K562 (cell line): ENCODE measurements at regions not wholly inside any gene's neighbourhood (a gene's known extent, or its start where the extent isn't known, plus 50 kb on each side); places are given as distances from the start of the nearest gene placed in this dataset.

Experiments
- ATAC-seq: fragments of 200-7000 bp; cut with Tn5 transposase; 3 replicates; pipeline ENCODE4 v1.9.1; 2020; ENCODE audit warnings: moderate library complexity
- BruUV-seq: library from RNA; stranded (reverse); fragments of 400-500 nt; replicated peaks from 2 replicates; lab custom pipeline; 2021; lab: Mats Ljungman, UMichigan
- CTCF ChIA-PET: fragments of 300-600 bp; formaldehyde crosslinking; extraction: SDS; loops from one replicate; lab custom pipeline; 2021; ENCODE audit warnings: low intra/inter-chr PET ratio; lab: Yijun Ruan, JAX
- POLR2A ChIA-PET: fragments of 300-600, 350-650 bp; sonication (Branson Sonifier 250); formaldehyde crosslinking; extraction: SDS; loops from one replicate; lab custom pipeline; 2021; ENCODE audit warnings: antibody characterized with exemption, inconsistent platforms; lab: Yijun Ruan, JAX
- DNase-seq, 4 experiments: peaks; one replicate each; pipeline versions ENCODE4 v3.0.0 to v3.0.0-alpha.2; 2011 to 2018; ENCODE audit warnings: low spot score in 3 of 4, mixed read lengths in 3 of 4; ENCODE audit errors: extremely low read depth in 1 of 4
- FAIRE-seq: peaks from 2 replicates; lab custom pipeline; 2011; peaks lifted over from hg19 to GRCh38; lab: Jason Lieb, UNC
- H2AFZ ChIP-seq: 2 replicates; pipeline ENCODE4 v1.6.0; 2011; ENCODE audit warnings: low read depth, low read length, control low read depth, inconsistent platforms
- H3K27ac ChIP-seq: fragments of 200-600 bp; 3 replicates; pipeline ENCODE4 v1.8.0; 2011; ENCODE audit warnings: low read depth, mild to moderate bottlenecking, control low read depth, inconsistent platforms, low read length, moderate library complexity, mixed read lengths; ENCODE audit errors: extremely low read depth
- H3K27me3 ChIP-seq, 2 experiments: fragments of 300-600 bp in 1 of 2; 2 replicates in 1 of 2; 3 replicates in 1 of 2; pipeline versions ENCODE4 v1.6.0 to v1.8.0; 2011; ENCODE audit warnings: inconsistent platforms in 2 of 2, low read length in 2 of 2, mild to moderate bottlenecking in 1 of 2, mixed read lengths in 1 of 2, moderate library complexity in 1 of 2; ENCODE audit not compliant: control insufficient read depth in 2 of 2, insufficient read depth in 2 of 2
- H3K36me3 ChIP-seq: fragments of 300-600 bp; 3 replicates; pipeline ENCODE4 v1.8.0; 2011; ENCODE audit warnings: mild to moderate bottlenecking, low read length, inconsistent platforms; ENCODE audit not compliant: control insufficient read depth, insufficient read depth
- H3K4me1 ChIP-seq, 2 experiments: fragments of 200-600 bp in 1 of 2; replicated peaks in 1 of 2; 2 replicates in 1 of 2; 3 replicates in 1 of 2; pipeline versions ENCODE4 v1.5.1 to v1.8.0; 2011; ENCODE audit warnings: inconsistent platforms in 2 of 2, low read length in 2 of 2, mild to moderate bottlenecking in 1 of 2, mixed read lengths in 1 of 2, moderate library complexity in 1 of 2; ENCODE audit not compliant: control insufficient read depth in 2 of 2, insufficient read depth in 2 of 2
- H3K4me2 ChIP-seq: 2 replicates; pipeline ENCODE4 v1.6.1; 2011; ENCODE audit warnings: low read length, control low read depth, inconsistent platforms, mixed read lengths; ENCODE audit not compliant: insufficient read depth
- H3K4me3 ChIP-seq: fragments of 200-600 bp; sonication (generic), shearing (Covaris generic); 2 replicates; pipeline ENCODE4 v1.5.1; 2016; ENCODE audit warnings: control low read depth, inconsistent platforms
- H3K79me2 ChIP-seq: fragments of 200-600 bp; 3 replicates; pipeline ENCODE4 v1.8.0; 2011; ENCODE audit warnings: low read length, inconsistent platforms; ENCODE audit not compliant: control insufficient read depth, insufficient read depth
- H3K9ac ChIP-seq, 2 experiments: 2 replicates each; pipeline versions ENCODE4 v1.6.0 to v1.6.1; 2011; ENCODE audit warnings: low read depth in 2 of 2, low read length in 2 of 2, control low read depth in 1 of 2, inconsistent platforms in 1 of 2, mild to moderate bottlenecking in 1 of 2, mixed read lengths in 1 of 2; ENCODE audit not compliant: insufficient read depth in 1 of 2
- H3K9me1 ChIP-seq: one replicate; pipeline ENCODE4 v1.6.0; 2011; ENCODE audit warnings: inconsistent platforms, mild to moderate bottlenecking, low read length, moderate library complexity; ENCODE audit not compliant: control insufficient read depth, insufficient read depth
- H3K9me3 ChIP-seq: replicated peaks from 2 replicates; pipeline ENCODE4 v1.5.1; 2011; ENCODE audit warnings: low read depth, low read length, inconsistent platforms; ENCODE audit not compliant: control insufficient read depth, insufficient read depth
- H4K20me1 ChIP-seq: replicated peaks from 2 replicates; pipeline ENCODE4 v1.6.1; 2011; ENCODE audit warnings: low read length, inconsistent platforms, mixed read lengths; ENCODE audit not compliant: control insufficient read depth, insufficient read depth
- BCLAF1 ChIP-seq, 2 experiments: fragments of 450-650 bp in 1 of 2; IDR thresholded peaks; 2 replicates each; pipeline ENCODE4 v1.6.1; 2011 to 2017; ENCODE audit warnings: low read depth in 2 of 2, antibody characterized with exemption in 1 of 2, borderline replicate concordance in 1 of 2, low read length in 1 of 2, mild to moderate bottlenecking in 1 of 2, mixed read lengths in 1 of 2; ENCODE audit not compliant: control insufficient read depth in 1 of 2
- MYC ChIP-seq, 2 experiments: fragments of 250-450 bp in 1 of 2; sonication (Bioruptor Pico) in 1 of 2; IDR thresholded peaks; 2 replicates each; pipeline versions ENCODE4 v1.5.1 to v1.6.1; 2012 to 2021; ENCODE audit warnings: low read depth in 2 of 2, borderline replicate concordance in 1 of 2, improper control_type of control experiment in 1 of 2, low read length in 1 of 2, mild to moderate bottlenecking in 1 of 2, moderate library complexity in 1 of 2
- NFATC3 ChIP-seq: fragments of 450-650 bp; IDR thresholded peaks from 2 replicates; pipeline ENCODE4 v1.6.1; 2017; ENCODE audit warnings: mild to moderate bottlenecking
- RFX5 ChIP-seq: IDR thresholded peaks from 2 replicates; pipeline ENCODE4 v1.6.1; 2011; ENCODE audit warnings: low read depth, mild to moderate bottlenecking, improper control_type of control experiment, low read length
- SMARCB1 ChIP-seq: IDR thresholded peaks from 2 replicates; pipeline ENCODE4 v1.6.1; 2011; ENCODE audit warnings: improper control_type of control experiment, low read depth; ENCODE audit not compliant: insufficient read length
- SPI1 ChIP-seq: IDR thresholded peaks from 2 replicates; pipeline ENCODE4 v1.6.1; 2011; ENCODE audit warnings: low read depth, low read length, control low read depth, borderline replicate concordance
- TARDBP ChIP-seq: fragments of 450-650 bp; IDR thresholded peaks from 2 replicates; pipeline ENCODE4 v1.6.1; 2016
- TEAD4 ChIP-seq, 2 experiments: sonication (generic) in 1 of 2; formaldehyde crosslinking in 1 of 2; IDR thresholded peaks; 2 replicates each; pipeline versions ENCODE4 v1.6.1 to v1.8.0; 2012 to 2022; ENCODE audit warnings: borderline replicate concordance in 1 of 2, inconsistent platforms in 1 of 2, low read length in 1 of 2, mild to moderate bottlenecking in 1 of 2, missing genetic modification reagents in 1 of 2
- whole genome bisulfite sequencing: fragments of 100-300 bp; shearing (Covaris generic); methylation state at CpG from one replicate; pipeline ENCODE4 v1.1.6; 2016; ENCODE audit warnings: low coverage, mixed read lengths; ENCODE audit not compliant: insufficient coverage; ENCODE audit errors: missing lambda C conversion rate; 5-methylcytosine and 5-hydroxymethylcytosine counted together
- in situ Hi-C: fragments of 300-500 bp; cut with MboI; formaldehyde crosslinking; loops from 4 replicates; pipeline ENCODE4 v1.15.0; 2018; ENCODE audit warnings: inconsistent platforms, mixed read lengths
- intact Hi-C: fragments of 100-400 bp; cut with micrococcal nuclease; formaldehyde crosslinking; loops from 2 replicates; pipeline ENCODE4 v1.14.2; 2022

- CTCF ChIA-PET = no interaction called here
- H3K36me3 ChIP-seq = no peaks in the 10 kb centered on the region
- in situ Hi-C loops (no loop called here), intact Hi-C loops (no loop called here)
- DNase-seq = no peak
- 14% methylated on average over 2 of the region's 3 CpGs for WGBS
- no TSS peak for BruUV-seq
- TF ChIP-seq NFATC3 = no peak
- TF ChIP-seq TARDBP = no peak
- no peak for TF ChIP-seq TEAD4 (IDR thresholded peaks at IDR 0.05; ENCODE audit: low read length)
- TF ChIP-seq TEAD4 (CRISPR knock-in tag; IDR thresholded peaks at IDR 0.05; ENCODE audit: borderline replicate concordance) = no peak
- TF ChIP-seq RFX5 = no peak
- TF ChIP-seq SPI1 = no peak
- TF ChIP-seq SMARCB1 = no peak
- no peak for TF ChIP-seq MYC (IDR thresholded peaks at IDR 0.05; ENCODE audit: low read depth, low read length)
- TF ChIP-seq MYC (CRISPR knock-in tag; IDR thresholded peaks at IDR 0.05; ENCODE audit: borderline replicate concordance, low read depth) = no peak
- TF ChIP-seq BCLAF1 (IDR thresholded peaks at IDR 0.05; ENCODE audit: borderline replicate concordance in 1 of 2, control insufficient read depth in 1 of 2, low read depth in 2 of 2, low read length in 1 of 2) = no peak
- ATAC-seq = no peak
- no peaks in the 10 kb centered on the region for H4K20me1 ChIP-seq
- H3K4me3 ChIP-seq = no peak overlapping the region
- no peaks in the 10 kb centered on the region for H3K9me1 ChIP-seq
- POLR2A ChIA-PET = interaction anchor here (0.6 to 1.1 kb wide), 2 partner anchors 119 to 211 kb away, joined by 3 read pairs; partner anchors contain the start of gene PARD3B
- no peaks in the 10 kb centered on the region for H3K27me3 ChIP-seq
- H3K9me3 ChIP-seq = no peaks in the 10 kb centered on the region
- no peaks in the 10 kb centered on the region for H3K79me2 ChIP-seq
- no peak for FAIRE-seq
- H2AFZ ChIP-seq = no peak overlapping the region
- no peak overlapping the region for H3K4me2 ChIP-seq
- peaks cover 0 to 11% of the 10 kb centered on the region in 2 experiments; a peak in 2 of 5 replicates for H3K4me1 ChIP-seq
- no peak overlapping the region for H3K9ac ChIP-seq
- no peak overlapping the region for H3K27ac ChIP-seq
Observed at GRCh38 chr2:204333861-204334260, 211.4 kb upstream of the PARD3B start.
